Ovary (tissue), 7 donors: ENCODE measurements at regions not wholly inside any gene's neighbourhood (a gene's known extent, or its start where the extent isn't known, plus 50 kb on each side); places are given as distances from the start of the nearest gene placed in this dataset.
"Not testable (repeated sequence)": the region's sequence is repeated elsewhere in the genome, so short reads cannot be mapped to it uniquely, and the experiment has no call there.

ENCODE experiments used
- DNase-seq, 5 donors: peaks; one replicate each; pipeline ENCODE4 v3.0.0-alpha.2; 2019 to 2020
- H3K27ac ChIP-seq, 2 donors: fragments of 200-600 bp; one replicate each; pipeline versions ENCODE4 v1.5.1 to v1.8.0; 2019 to 2022
- H3K27me3 ChIP-seq: fragments of 200-600 bp; one replicate; pipeline ENCODE4 v1.8.0; 2022
- H3K36me3 ChIP-seq: fragments of 200-600 bp; sonication (generic); one replicate; pipeline ENCODE4 v1.5.1; 2019
- H3K4me1 ChIP-seq: one replicate; pipeline ENCODE4 v1.8.1; 2013; ENCODE audit warnings: mild to moderate bottlenecking, moderate library complexity; ENCODE audit not compliant: insufficient read depth
- H3K4me3 ChIP-seq: fragments of 200-600 bp; sonication (generic); one replicate; pipeline ENCODE4 v1.5.1; 2017
- H3K9me3 ChIP-seq, 2 donors: fragments of 200-600 bp in 1 of 2; sonication (generic) in 1 of 2; one replicate each; pipeline versions ENCODE4 v1.5.1 to v1.8.1; 2013 to 2019; ENCODE audit warnings: mild to moderate bottlenecking in 1 of 2, moderate library complexity in 1 of 2
- EP300 ChIP-seq: sonication (generic); formaldehyde crosslinking; IDR thresholded peaks from one replicate; pipeline ENCODE4 v1.6.1; 2017; ENCODE audit warnings: antibody characterized with exemption
- POLR2A ChIP-seq: fragments of 450-650 bp; IDR thresholded peaks from one replicate; pipeline ENCODE4 v1.6.1; 2017; ENCODE audit warnings: antibody characterized with exemption, mild to moderate bottlenecking, moderate library complexity
- WGBS, 3 donors: extraction: QIAGEN DNeasy Blood & Tissue Kit in 1 of 3; methylation state at CpG; one replicate each; pipeline versions ENCODE4 v1.1.5 to v1.1.7; 2013 to 2017; 5-methylcytosine and 5-hydroxymethylcytosine counted together
- intact Hi-C, 4 donors: fragments of 100-400 bp; cut with DNase I; formaldehyde crosslinking; loops; one replicate each; pipeline versions ENCODE4 v1.11.0 to v1.15.1; 2022 to 2023
- TF ChIP-seq, protein P1 (sequence below), 3 donors: fragments of 450-650 bp in 2 of 3; fragments of 200-600 bp in 1 of 3; IDR thresholded peaks; one replicate each; pipeline versions ENCODE4 v1.5.1 to v1.8.0; 2016 to 2022; ENCODE audit warnings: antibody characterized with exemption in 3 of 3, mild to moderate bottlenecking in 1 of 3
- donor health status: DM: no; HTN: no; CAD: no; lungs with moderate emphysema.
- donor health status: DM: no; HTN: no; CAD: no.
- donor health status: Bipolar disorder and iron deficiency.
- donor health status: DM: no; HTN: no; CAD: no.
- donor health status: DM: yes; HTN: yes; CAD: no.

- 67 to 70% (median 69%) methylated on average over 1 of the region's 1 CpG for WGBS, 3 donors
- Histone ChIP-seq H3K9me3 (no peaks in the 10 kb centered on the region), H3K27me3 (no peaks in the 10 kb centered on the region), H3K27ac (no peak overlapping the region), H3K4me3 (no peak overlapping the region), H3K4me1 (no peaks in the 10 kb centered on the region), H3K36me3 (no peaks in the 10 kb centered on the region)
- no peak for DNase-seq
- intact Hi-C loops = no loop called here
- TF ChIP-seq, protein P1, sequence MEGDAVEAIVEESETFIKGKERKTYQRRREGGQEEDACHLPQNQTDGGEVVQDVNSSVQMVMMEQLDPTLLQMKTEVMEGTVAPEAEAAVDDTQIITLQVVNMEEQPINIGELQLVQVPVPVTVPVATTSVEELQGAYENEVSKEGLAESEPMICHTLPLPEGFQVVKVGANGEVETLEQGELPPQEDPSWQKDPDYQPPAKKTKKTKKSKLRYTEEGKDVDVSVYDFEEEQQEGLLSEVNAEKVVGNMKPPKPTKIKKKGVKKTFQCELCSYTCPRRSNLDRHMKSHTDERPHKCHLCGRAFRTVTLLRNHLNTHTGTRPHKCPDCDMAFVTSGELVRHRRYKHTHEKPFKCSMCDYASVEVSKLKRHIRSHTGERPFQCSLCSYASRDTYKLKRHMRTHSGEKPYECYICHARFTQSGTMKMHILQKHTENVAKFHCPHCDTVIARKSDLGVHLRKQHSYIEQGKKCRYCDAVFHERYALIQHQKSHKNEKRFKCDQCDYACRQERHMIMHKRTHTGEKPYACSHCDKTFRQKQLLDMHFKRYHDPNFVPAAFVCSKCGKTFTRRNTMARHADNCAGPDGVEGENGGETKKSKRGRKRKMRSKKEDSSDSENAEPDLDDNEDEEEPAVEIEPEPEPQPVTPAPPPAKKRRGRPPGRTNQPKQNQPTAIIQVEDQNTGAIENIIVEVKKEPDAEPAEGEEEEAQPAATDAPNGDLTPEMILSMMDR (IDR thresholded peaks at IDR 0.05) = no peak
- TF ChIP-seq EP300 (no peak), POLR2A (no peak)
Measured at GRCh38 chr9:117835798-117836197, 131.6 kb downstream of the TLR4 start.

- Histone ChIP-seq H3K36me3 (no peaks in the 10 kb centered on the region), H3K9me3 (no peaks in the 10 kb centered on the region), H3K4me1 (no peaks in the 10 kb centered on the region), H3K27me3 (no peaks in the 10 kb centered on the region), H3K27ac (no peak overlapping the region), H3K4me3 (no peak overlapping the region)
- TF ChIP-seq EP300 = no peak
- TF ChIP-seq POLR2A = no peak
- TF ChIP-seq, protein P1 (IDR thresholded peaks at IDR 0.05) = no peak
- intact Hi-C loops = no loop called here
- WGBS, 3 donors = 30 to 58% (median 32%) methylated on average over 2 of the region's 2 CpGs
- DNase-seq = no peak
Measured at GRCh38 chr9:117839862-117840261, 135.7 kb downstream of the TLR4 start.

DNA sequence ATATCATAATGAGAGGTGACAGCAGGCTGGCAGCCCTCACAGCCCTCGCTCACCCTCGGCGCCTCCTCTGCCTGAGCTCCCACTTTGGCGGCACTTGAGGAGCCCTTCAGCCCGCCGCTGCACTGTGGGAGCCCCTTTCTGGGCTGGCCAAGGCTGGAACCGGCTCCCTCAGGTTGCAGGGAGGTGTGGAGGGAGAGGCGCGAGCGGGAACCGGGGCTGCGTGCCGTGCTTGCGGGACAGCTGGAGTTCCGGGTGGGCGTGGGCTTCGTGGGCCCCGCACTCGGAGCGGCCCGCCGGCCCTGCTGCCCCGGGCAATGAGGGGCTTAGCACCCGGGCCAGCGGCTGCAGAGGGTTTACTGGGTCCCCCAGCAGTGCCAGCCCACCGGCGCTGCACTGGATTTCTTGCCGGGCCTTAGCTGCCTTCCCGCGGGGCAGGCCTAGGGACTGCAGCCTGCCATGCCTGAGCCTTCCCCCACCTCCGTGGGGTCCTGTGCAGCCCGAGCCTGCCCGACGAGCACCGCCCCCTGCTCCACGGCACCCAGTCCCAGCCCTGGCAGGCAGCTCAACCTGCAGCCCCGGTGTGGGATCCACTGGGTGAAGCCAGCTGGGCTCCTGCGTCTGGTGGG is 147.7 kb downstream of the TLR4 start:
- intact Hi-C loops, H3K4me1 ChIP-seq, DNase-seq, H3K9me3 ChIP-seq, H3K27ac ChIP-seq, H3K36me3 ChIP-seq, H3K4me3 ChIP-seq, H3K27me3 ChIP-seq: not testable (repeated sequence)
- WGBS, 3 donors = 86 to 96% (median 96%) methylated on average over 32 to 38 of the region's 38 CpGs

GRCh38 chr9:117858561-117858960 is 154.4 kb downstream of the TLR4 start:
- intact Hi-C loops = no loop called here
- TF ChIP-seq EP300 (no peak), POLR2A (no peak)
- TF ChIP-seq, protein P1 (IDR thresholded peaks at IDR 0.05) = no peak
- 48 to 58% (median 55%) methylated on average over 4 of the region's 4 CpGs for WGBS, 3 donors

GRCh38 chr9:117860849-117861248 is 156.6 kb downstream of the TLR4 start:
- WGBS, 3 donors = 77 to 95% (median 85%) methylated on average over 1 of the region's 1 CpG
- no peak for DNase-seq
- Histone ChIP-seq H3K36me3 (no peaks in the 10 kb centered on the region), H3K27me3 (no peaks in the 10 kb centered on the region), H3K4me1 (no peaks in the 10 kb centered on the region), H3K4me3 (no peak overlapping the region), H3K9me3 (no peaks in the 10 kb centered on the region), H3K27ac (no peak overlapping the region)
- intact Hi-C loops = no loop called here
- TF ChIP-seq EP300 = no peak
- no peak for TF ChIP-seq POLR2A
- TF ChIP-seq, protein P1 (IDR thresholded peaks at IDR 0.05) = no peak

More at GRCh38 chr9:117858561-117858960, 154.4 kb downstream of the TLR4 start:
- no peaks in the 10 kb centered on the region for H3K4me1 ChIP-seq
- no peak overlapping the region for H3K4me3 ChIP-seq
- no peak for DNase-seq
- H3K27ac ChIP-seq = no peak overlapping the region
- no peaks in the 10 kb centered on the region for H3K27me3 ChIP-seq
- no peaks in the 10 kb centered on the region for H3K9me3 ChIP-seq
- H3K36me3 ChIP-seq = no peaks in the 10 kb centered on the region
